ENCODE measurements at regions not wholly inside any gene's neighbourhood (a gene's known extent, or its start where the extent isn't known, plus 50 kb on each side); places are given as distances from the start of the nearest gene placed in this dataset.

- TF ChIP-seq POLR2A (IDR thresholded peaks at IDR 0.05) (no peak), CTCF (IDR thresholded peaks at IDR 0.05) (no peak)
These were observed 327.9 kb downstream of the ACTR3B start for GRCh38 chr7:153087498-153087897.

All from thyroid gland (tissue), 4 donors.